ENCODE measurements at regions not wholly inside any gene's neighbourhood (a gene's known extent, or its start where the extent isn't known, plus 50 kb on each side); places are given as distances from the start of the nearest gene placed in this dataset.

DNA sequence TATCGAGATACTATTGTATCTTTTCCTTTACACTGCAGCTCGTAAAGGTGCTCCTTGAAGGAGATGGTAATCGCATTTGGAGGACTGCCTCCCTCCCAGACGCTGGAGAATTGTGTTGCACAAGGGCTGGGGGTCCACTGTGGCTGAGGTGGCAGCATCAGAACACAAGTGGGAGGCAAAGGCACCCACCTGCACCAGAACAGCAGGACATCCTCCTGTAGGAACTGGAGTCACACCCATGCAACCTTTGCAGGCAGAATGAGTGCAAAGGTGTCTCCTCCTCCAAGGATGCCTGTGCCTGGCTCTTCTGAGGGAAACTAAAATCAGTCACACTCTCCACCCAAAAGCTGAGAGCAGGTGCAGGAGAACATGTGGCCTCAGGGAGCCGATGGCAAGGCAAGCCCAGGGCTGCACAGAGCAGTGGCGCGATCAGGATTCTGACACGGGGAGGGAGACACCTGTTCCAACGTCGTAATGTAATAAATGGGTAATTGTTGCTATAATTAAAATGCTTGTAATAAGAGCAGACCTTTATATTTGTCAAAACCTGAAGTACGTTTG lies 1501.4 kb downstream of the TBC1D22A start:
- in situ Hi-C loops (cut with MboI; ENCODE audit: low sequenced_read_pairs): no loop called here
- H3K9me3 ChIP-seq (ENCODE audit: control insufficient read depth, insufficient read depth, low read length): peaks cover 63% of the 10 kb centered on the region

More for the DNA sequence above, 1501.4 kb downstream of the TBC1D22A start:
- no peaks in the 10 kb centered on the region for H3K36me3 ChIP-seq (ENCODE audit: control insufficient read depth, insufficient read depth, low read length)
- POLR2A ChIA-PET (ENCODE audit: unreplicated experiment): no interaction called here
- no peak overlapping the region for H2BK5ac ChIP-seq (ENCODE audit: low read depth, low read length, poor library complexity, severe bottlenecking)
- no peak overlapping the region for H4K91ac ChIP-seq (ENCODE audit: insufficient read depth, low read depth, low read length)
- no peak overlapping the region for H2BK20ac ChIP-seq (ENCODE audit: low read depth, low read length)
- H2AFZ ChIP-seq (replicated peaks; ENCODE audit: low read length, poor library complexity): no peak overlapping the region
- dilution Hi-C loops (cut with HindIII; ENCODE audit: low sequenced_read_pairs, unreplicated experiment) (no loop called here), intact Hi-C loops (cut with micrococcal nuclease) (no loop called here)
- no peak overlapping the region for H4K5ac ChIP-seq (ENCODE audit: low read depth, low read length)
- TF ChIP-seq CEBPB (IDR thresholded peaks at IDR 0.05; ENCODE audit: low read depth, low read length) (no peak), SMC3 (IDR thresholded peaks at IDR 0.05; ENCODE audit: low read depth, low read length) (no peak), POLR2A (IDR thresholded peaks at IDR 0.05; ENCODE audit: low read depth, low read length) (no peak), RCOR1 (IDR thresholded peaks at IDR 0.05; ENCODE audit: insufficient replicate concordance, low read length) (no peak)
- TF ChIP-seq, protein P1, sequence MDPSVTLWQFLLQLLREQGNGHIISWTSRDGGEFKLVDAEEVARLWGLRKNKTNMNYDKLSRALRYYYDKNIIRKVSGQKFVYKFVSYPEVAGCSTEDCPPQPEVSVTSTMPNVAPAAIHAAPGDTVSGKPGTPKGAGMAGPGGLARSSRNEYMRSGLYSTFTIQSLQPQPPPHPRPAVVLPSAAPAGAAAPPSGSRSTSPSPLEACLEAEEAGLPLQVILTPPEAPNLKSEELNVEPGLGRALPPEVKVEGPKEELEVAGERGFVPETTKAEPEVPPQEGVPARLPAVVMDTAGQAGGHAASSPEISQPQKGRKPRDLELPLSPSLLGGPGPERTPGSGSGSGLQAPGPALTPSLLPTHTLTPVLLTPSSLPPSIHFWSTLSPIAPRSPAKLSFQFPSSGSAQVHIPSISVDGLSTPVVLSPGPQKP (IDR thresholded peaks at IDR 0.05; ENCODE audit: borderline replicate concordance, low read depth, low read length): no peak
- H3K14ac ChIP-seq (replicated peaks; ENCODE audit: low read depth, low read length): no peak overlapping the region
- DNase-seq: no peak
- no CpG with 5 or more reads among the region's 11 CpGs for WGBS, 2 experiments (ENCODE audit: extremely low coverage in 2 of 2, insufficient read length in 1 of 2)
- no peak overlapping the region for H3K27ac ChIP-seq (ENCODE audit: insufficient read depth, low read length)
- no peaks in the 10 kb centered on the region for H3K4me1 ChIP-seq (ENCODE audit: control insufficient read depth, insufficient read depth, low read length)
- no peak overlapping the region for H4K8ac ChIP-seq (ENCODE audit: low read depth in 2 of 2, low read length in 2 of 2)
- H2AK5ac ChIP-seq (ENCODE audit: low read depth, low read length): no peak overlapping the region
- no peak overlapping the region for H3K9ac ChIP-seq (ENCODE audit: low read depth, low read length)
- no peak overlapping the region for H2AK9ac ChIP-seq (replicated peaks; ENCODE audit: low read depth, low read length, poor library complexity)
- H3K4ac ChIP-seq (ENCODE audit: low read depth, low read length): no peak overlapping the region
- no peak overlapping the region for H3K4me3 ChIP-seq (ENCODE audit: insufficient read depth, low read depth, low read length)
- no peaks in the 10 kb centered on the region for H4K20me1 ChIP-seq (ENCODE audit: insufficient read depth, low read length)
- H3K9me1 ChIP-seq (ENCODE audit: insufficient read depth, low read length): no peaks in the 10 kb centered on the region
- H3K23ac ChIP-seq (ENCODE audit: low read depth, low read length): no peak overlapping the region
- H3K79me1 ChIP-seq (ENCODE audit: low read depth in 1 of 2, low read length in 2 of 2): no peaks in the 10 kb centered on the region
- H2BK120ac ChIP-seq (ENCODE audit: low read depth, low read length): no peak overlapping the region
- H2BK15ac ChIP-seq (ENCODE audit: low read depth, low read length): no peak overlapping the region
- no peak overlapping the region for H3K18ac ChIP-seq (ENCODE audit: low read depth, low read length)
- no peak for ATAC-seq (ENCODE audit: low read depth)
- no peak overlapping the region for H3K56ac ChIP-seq (ENCODE audit: extremely low read depth, insufficient read depth, low read length)
- CTCF ChIA-PET: no interaction called here
- no peak overlapping the region for H3K4me2 ChIP-seq (ENCODE audit: low read depth, low read length)
- no TSS peak for BruUV-seq (replicated peaks)
- H3K27me3 ChIP-seq (ENCODE audit: control insufficient read depth, insufficient read depth, low read length): no peaks in the 10 kb centered on the region

Measured in IMR-90 (cell line).